Calu3 (cell line): ENCODE measurements at regions not wholly inside any gene's neighbourhood (a gene's known extent, or its start where the extent isn't known, plus 50 kb on each side); places are given as distances from the start of the nearest gene placed in this dataset.

Experiments
- BruUV-seq: library from RNA; stranded (reverse); fragments of 400-500 nt; replicated peaks from 2 replicates; lab custom pipeline; 2021; lab: Mats Ljungman, UMichigan
- CTCF ChIA-PET: fragments of 300-600 bp; sonication (Branson Sonifier 250); formaldehyde crosslinking; loops from one replicate; lab custom pipeline; 2022; ENCODE audit warnings: antibody characterized with exemption; lab: Charles Lee
- DNase-seq: peaks from one replicate; pipeline ENCODE4 v3.0.0; 2022
- H3K27ac Mint-ChIP-seq: one replicate; pipeline ENCODE4 v1.8.0; 2022; ENCODE audit warnings: mixed read lengths; ENCODE audit not compliant: unreplicated experiment
- H3K27me3 Mint-ChIP-seq: one replicate; pipeline ENCODE4 v1.8.0; 2022; ENCODE audit warnings: mixed read lengths; ENCODE audit not compliant: unreplicated experiment
- H3K36me3 Mint-ChIP-seq: one replicate; pipeline ENCODE4 v1.8.0; 2022; ENCODE audit warnings: mild to moderate bottlenecking, moderate library complexity, mixed read lengths; ENCODE audit not compliant: insufficient read depth, unreplicated experiment
- H3K4me1 Mint-ChIP-seq: one replicate; pipeline ENCODE4 v1.8.0; 2022; ENCODE audit warnings: mild to moderate bottlenecking, low read depth, mixed read lengths; ENCODE audit not compliant: unreplicated experiment
- H3K4me3 Mint-ChIP-seq: one replicate; pipeline ENCODE4 v1.8.0; 2022; ENCODE audit warnings: mild to moderate bottlenecking, low read depth, moderate library complexity, mixed read lengths; ENCODE audit not compliant: unreplicated experiment
- H3K9me3 Mint-ChIP-seq: one replicate; pipeline ENCODE4 v1.8.0; 2022; ENCODE audit warnings: low read depth, mixed read lengths; ENCODE audit not compliant: unreplicated experiment
- intact Hi-C: fragments of 100-400 bp; cut with micrococcal nuclease; formaldehyde crosslinking; loops from one replicate; pipeline ENCODE4 v1.10.0; 2022; ENCODE audit not compliant: unreplicated experiment
- TF ChIP-seq, protein P1 (sequence below): fragments of 200-600 bp; IDR thresholded peaks from one replicate; pipeline ENCODE4 v1.8.0; 2022; ENCODE audit warnings: antibody characterized with exemption; ENCODE audit not compliant: unreplicated experiment

- no peaks in the 10 kb centered on the region for H3K9me3 Mint-ChIP-seq
- peaks cover 7% of the 10 kb centered on the region for H3K4me1 Mint-ChIP-seq
- no peaks in the 10 kb centered on the region for H3K27me3 Mint-ChIP-seq
- no peak for DNase-seq
- BruUV-seq, result no TSS peak
- intact Hi-C loops, result no loop called here
- H3K36me3 Mint-ChIP-seq, result no peaks in the 10 kb centered on the region
- CTCF ChIA-PET, result interaction anchor here (0.7 kb wide), 1 partner anchor 119 kb away, joined by 3 read pairs; no protein-coding TSS in a partner anchor
- TF ChIP-seq, protein P1, sequence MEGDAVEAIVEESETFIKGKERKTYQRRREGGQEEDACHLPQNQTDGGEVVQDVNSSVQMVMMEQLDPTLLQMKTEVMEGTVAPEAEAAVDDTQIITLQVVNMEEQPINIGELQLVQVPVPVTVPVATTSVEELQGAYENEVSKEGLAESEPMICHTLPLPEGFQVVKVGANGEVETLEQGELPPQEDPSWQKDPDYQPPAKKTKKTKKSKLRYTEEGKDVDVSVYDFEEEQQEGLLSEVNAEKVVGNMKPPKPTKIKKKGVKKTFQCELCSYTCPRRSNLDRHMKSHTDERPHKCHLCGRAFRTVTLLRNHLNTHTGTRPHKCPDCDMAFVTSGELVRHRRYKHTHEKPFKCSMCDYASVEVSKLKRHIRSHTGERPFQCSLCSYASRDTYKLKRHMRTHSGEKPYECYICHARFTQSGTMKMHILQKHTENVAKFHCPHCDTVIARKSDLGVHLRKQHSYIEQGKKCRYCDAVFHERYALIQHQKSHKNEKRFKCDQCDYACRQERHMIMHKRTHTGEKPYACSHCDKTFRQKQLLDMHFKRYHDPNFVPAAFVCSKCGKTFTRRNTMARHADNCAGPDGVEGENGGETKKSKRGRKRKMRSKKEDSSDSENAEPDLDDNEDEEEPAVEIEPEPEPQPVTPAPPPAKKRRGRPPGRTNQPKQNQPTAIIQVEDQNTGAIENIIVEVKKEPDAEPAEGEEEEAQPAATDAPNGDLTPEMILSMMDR, result no peak
- no peak overlapping the region for H3K4me3 Mint-ChIP-seq
- no peak overlapping the region for H3K27ac Mint-ChIP-seq
Measured at GRCh38 chr3:43171748-43172147, 65.9 kb upstream of the POMGNT2 start.

GRCh38 chr3:43170553-43170952 is 64.7 kb upstream of the POMGNT2 start:
- BruUV-seq, result no TSS peak
- no peaks in the 10 kb centered on the region for H3K9me3 Mint-ChIP-seq
- no peak overlapping the region for H3K27ac Mint-ChIP-seq
- H3K27me3 Mint-ChIP-seq, result no peaks in the 10 kb centered on the region
- no peak overlapping the region for H3K4me3 Mint-ChIP-seq
- H3K4me1 Mint-ChIP-seq, result no peaks in the 10 kb centered on the region
- intact Hi-C loops, result no loop called here
- no peak for DNase-seq
- H3K36me3 Mint-ChIP-seq, result no peaks in the 10 kb centered on the region
- CTCF ChIA-PET, result no interaction called here
- TF ChIP-seq, protein P1, result no peak

DNA sequence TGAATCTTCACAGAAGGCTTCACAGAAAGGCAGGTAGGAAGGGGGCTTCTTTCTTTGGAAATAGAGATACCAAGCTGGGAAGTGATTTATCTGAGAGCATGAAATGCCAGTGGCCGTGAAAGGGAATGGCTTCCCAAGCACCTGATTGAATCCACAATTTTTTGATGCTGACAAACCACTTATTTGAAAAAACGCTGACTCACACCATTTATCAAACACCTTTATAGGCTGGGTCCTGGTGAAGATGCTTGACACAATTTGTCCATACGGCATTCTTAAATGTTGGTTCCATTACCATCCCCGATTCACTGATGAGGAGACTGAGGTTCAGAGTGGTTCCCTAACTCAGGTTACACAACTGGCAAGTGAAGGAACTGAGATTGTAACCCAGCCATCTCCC is 64.1 kb upstream of the POMGNT2 start:
- no peaks in the 10 kb centered on the region for H3K27me3 Mint-ChIP-seq
- intact Hi-C loops, result no loop called here
- H3K4me1 Mint-ChIP-seq, result no peaks in the 10 kb centered on the region
- DNase-seq, result no peak
- CTCF ChIA-PET, result no interaction called here
- H3K4me3 Mint-ChIP-seq, result no peak overlapping the region
- TF ChIP-seq, protein P1, result no peak
- H3K36me3 Mint-ChIP-seq, result no peaks in the 10 kb centered on the region
- H3K27ac Mint-ChIP-seq, result no peak overlapping the region
- no TSS peak for BruUV-seq
- H3K9me3 Mint-ChIP-seq, result no peaks in the 10 kb centered on the region

DNA sequence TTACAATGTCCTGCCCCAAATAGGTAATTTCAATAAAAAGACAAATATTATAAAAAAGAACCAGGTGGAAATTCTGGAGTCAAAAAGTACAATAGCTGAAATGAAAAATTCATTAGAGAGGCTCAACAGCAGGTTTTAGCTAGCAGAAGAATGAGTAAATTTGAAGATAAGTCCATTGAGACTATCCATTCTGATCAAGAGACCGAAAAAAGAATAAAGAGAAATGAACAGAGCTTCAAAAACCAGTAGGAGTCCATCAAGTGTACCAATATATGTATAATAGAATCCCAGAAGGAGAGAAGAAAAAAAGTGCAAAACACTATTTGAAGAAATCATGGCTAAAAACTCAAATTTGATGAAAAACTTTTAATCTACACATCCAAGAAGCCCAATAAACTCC is 60.5 kb upstream of the POMGNT2 start:
- intact Hi-C loops, result no loop called here
- TF ChIP-seq, protein P1, result no peak
- no peaks in the 10 kb centered on the region for H3K4me1 Mint-ChIP-seq

More for the DNA sequence above, 60.5 kb upstream of the POMGNT2 start:
- BruUV-seq, result no TSS peak
- Mint-ChIP-seq H3K27ac (no peak overlapping the region), H3K27me3 (no peaks in the 10 kb centered on the region), H3K36me3 (no peaks in the 10 kb centered on the region), H3K9me3 (no peaks in the 10 kb centered on the region), H3K4me3 (no peak overlapping the region)
- CTCF ChIA-PET, result no interaction called here
- DNase-seq, result no peak
